RWPE2 (cell line): ENCODE measurements at regions not wholly inside any gene's neighbourhood (a gene's known extent, or its start where the extent isn't known, plus 50 kb on each side); places are given as distances from the start of the nearest gene placed in this dataset.

Source experiments
- ATAC-seq: fragments of 200-7000 bp; cut with Tn5 transposase; 3 replicates; pipeline ENCODE4 v1.9.1; 2021; ENCODE audit warnings: low read depth
- DNase-seq: peaks from one replicate; pipeline ENCODE4 v3.0.0-alpha.2; 2020; ENCODE audit warnings: low spot score
- H3K27ac ChIP-seq: fragments of 450-650 bp; 2 replicates; pipeline ENCODE4 v1.5.1; 2017; ENCODE audit warnings: mild to moderate bottlenecking; ENCODE audit not compliant: poor library complexity, severe bottlenecking
- H3K27me3 ChIP-seq: fragments of 250-450 bp; sonication (Bioruptor Pico); 2 replicates; pipeline ENCODE4 v1.5.1; 2021; ENCODE audit warnings: mild to moderate bottlenecking, moderate library complexity; ENCODE audit not compliant: insufficient read depth, poor library complexity, severe bottlenecking
- H3K36me3 ChIP-seq: fragments of 250-450 bp; sonication (Bioruptor Pico); 2 replicates; pipeline ENCODE4 v1.5.1; 2020; ENCODE audit warnings: low read depth, mild to moderate bottlenecking, moderate library complexity
- H3K4me1 ChIP-seq: fragments of 250-450 bp; sonication (Bioruptor Pico); 2 replicates; pipeline ENCODE4 v1.5.1; 2021; ENCODE audit warnings: mild to moderate bottlenecking, moderate library complexity; ENCODE audit not compliant: insufficient read depth, poor library complexity, severe bottlenecking
- H3K4me3 ChIP-seq: fragments of 250-450 bp; sonication (Bioruptor Pico); 2 replicates; pipeline ENCODE4 v1.5.1; 2021; ENCODE audit warnings: mild to moderate bottlenecking, moderate library complexity; ENCODE audit not compliant: severe bottlenecking
- H3K9me3 ChIP-seq: fragments of 250-450 bp; sonication (Bioruptor Pico); 2 replicates; pipeline ENCODE4 v1.5.1; 2021; ENCODE audit warnings: mild to moderate bottlenecking, moderate library complexity; ENCODE audit not compliant: severe bottlenecking
- TF ChIP-seq, protein P1 (sequence below): fragments of 450-650 bp; IDR thresholded peaks from one replicate; pipeline ENCODE4 v1.5.1; 2017; ENCODE audit warnings: mild to moderate bottlenecking, moderate library complexity; ENCODE audit not compliant: poor library complexity, severe bottlenecking

DNA sequence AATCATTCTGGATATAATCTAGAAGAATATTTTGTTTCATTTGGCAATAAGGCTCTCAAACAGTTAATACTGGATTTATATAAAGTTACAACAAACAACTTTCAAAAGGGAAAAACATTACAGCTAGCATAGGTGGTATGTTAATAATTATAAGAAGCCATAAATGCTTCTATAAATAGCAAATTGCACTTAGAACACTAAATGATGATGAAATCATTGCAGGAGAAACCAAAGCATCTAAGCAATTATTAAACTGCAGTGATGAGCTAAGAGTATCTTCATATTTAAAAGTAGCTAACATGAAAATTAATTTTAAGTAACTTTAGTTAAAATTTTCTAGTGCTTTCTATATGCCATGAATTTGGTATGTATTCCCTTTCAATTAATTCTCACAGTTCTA, 189.5 kb downstream of the CENPC start:
- DNase-seq (no peak), ATAC-seq (no peak)
- Histone ChIP-seq H3K4me3 (no peak overlapping the region), H3K4me1 (peaks cover 4% of the 10 kb centered on the region), H3K36me3 (no peaks in the 10 kb centered on the region), H3K9me3 (no peaks in the 10 kb centered on the region), H3K27me3 (no peaks in the 10 kb centered on the region), H3K27ac (no peak overlapping the region)
- TF ChIP-seq, protein P1, sequence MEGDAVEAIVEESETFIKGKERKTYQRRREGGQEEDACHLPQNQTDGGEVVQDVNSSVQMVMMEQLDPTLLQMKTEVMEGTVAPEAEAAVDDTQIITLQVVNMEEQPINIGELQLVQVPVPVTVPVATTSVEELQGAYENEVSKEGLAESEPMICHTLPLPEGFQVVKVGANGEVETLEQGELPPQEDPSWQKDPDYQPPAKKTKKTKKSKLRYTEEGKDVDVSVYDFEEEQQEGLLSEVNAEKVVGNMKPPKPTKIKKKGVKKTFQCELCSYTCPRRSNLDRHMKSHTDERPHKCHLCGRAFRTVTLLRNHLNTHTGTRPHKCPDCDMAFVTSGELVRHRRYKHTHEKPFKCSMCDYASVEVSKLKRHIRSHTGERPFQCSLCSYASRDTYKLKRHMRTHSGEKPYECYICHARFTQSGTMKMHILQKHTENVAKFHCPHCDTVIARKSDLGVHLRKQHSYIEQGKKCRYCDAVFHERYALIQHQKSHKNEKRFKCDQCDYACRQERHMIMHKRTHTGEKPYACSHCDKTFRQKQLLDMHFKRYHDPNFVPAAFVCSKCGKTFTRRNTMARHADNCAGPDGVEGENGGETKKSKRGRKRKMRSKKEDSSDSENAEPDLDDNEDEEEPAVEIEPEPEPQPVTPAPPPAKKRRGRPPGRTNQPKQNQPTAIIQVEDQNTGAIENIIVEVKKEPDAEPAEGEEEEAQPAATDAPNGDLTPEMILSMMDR = no peak

DNA sequence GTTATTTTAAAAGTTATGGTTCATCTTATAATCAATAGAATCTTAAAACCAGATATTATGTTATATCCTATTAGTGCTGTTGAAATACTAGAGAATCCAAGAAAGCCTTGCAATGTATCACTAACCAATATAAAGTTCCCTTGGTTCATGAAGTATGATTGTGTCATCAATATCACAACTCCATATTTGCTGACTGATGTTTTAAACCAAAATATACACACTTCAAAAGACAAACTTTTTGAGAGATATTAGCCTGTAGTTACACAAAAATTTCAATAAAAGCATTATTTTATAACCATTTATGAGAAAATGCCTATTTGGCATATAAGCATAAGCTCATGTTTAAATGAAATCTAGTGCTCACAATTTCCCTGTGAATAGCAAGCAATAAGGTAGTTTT, 198.6 kb downstream of the CENPC start:
- Histone ChIP-seq H3K4me1 (no peaks in the 10 kb centered on the region), H3K9me3 (no peaks in the 10 kb centered on the region), H3K27me3 (no peaks in the 10 kb centered on the region), H3K4me3 (no peak overlapping the region), H3K27ac (no peak overlapping the region), H3K36me3 (no peaks in the 10 kb centered on the region)
- TF ChIP-seq, protein P1 = no peak
- DNase-seq (no peak), ATAC-seq (no peak)

DNA sequence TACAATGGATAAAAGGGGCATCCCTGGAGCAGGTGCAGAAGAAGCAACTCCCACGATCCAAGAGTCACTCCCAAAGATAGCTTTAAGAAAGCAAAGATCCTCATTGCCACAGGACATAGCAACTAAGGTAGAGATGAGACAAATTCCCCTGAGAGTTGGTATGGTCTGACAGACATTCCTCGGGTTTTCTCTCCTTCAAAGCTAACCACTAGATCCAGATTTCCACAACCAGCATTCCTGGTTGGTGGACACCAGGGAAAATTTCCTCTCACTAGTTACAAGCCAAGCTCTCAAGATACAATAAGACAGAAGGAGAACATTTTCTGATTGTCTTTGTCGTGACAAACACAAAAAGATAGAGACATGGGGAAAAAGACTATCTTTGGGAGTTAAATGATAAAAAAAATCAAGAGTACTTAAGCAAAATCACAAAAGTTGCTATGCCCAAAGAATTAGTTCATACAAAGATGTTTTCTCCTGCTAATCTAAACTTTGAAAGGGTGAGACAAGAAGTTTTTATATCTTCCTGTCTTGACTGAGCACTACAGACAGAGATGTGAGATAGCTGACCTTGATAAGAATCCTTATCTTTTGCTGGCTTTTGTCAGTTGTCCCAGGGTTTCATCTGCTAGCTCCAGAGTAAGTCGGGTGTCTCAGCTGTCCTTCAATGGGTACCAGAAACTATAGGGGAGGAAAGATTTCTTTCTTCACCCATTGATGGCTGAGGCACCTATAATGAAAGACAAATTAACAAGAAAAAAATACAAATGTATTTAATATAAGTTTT, 200.5 kb downstream of the CENPC start:
- H3K27me3 ChIP-seq = no peaks in the 10 kb centered on the region
- no peak overlapping the region for H3K4me3 ChIP-seq
- no peaks in the 10 kb centered on the region for H3K9me3 ChIP-seq
- no peak for ATAC-seq
- no peaks in the 10 kb centered on the region for H3K4me1 ChIP-seq
- TF ChIP-seq, protein P1 = no peak
- no peak overlapping the region for H3K27ac ChIP-seq
- H3K36me3 ChIP-seq = no peaks in the 10 kb centered on the region
- DNase-seq = no peak

DNA sequence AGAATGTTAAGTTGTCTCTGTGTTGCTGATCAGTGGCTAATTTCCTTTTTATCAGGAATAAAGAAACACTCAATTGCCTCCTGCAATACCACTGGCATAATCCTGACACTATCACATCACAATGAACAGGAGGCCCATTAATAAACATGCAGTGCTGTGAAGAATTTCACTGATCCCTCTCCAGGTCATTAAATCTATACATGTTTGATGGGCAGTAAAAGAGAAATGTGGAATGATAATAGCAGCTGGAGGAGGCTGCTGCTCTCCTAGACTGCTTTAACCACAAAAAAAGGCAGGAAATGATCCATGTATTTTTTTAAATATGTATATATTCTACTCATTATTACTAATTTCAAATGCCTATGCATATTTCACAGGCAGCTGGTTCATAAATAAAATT, 202.1 kb downstream of the CENPC start:
- H3K4me3 ChIP-seq = no peak overlapping the region

DNA sequence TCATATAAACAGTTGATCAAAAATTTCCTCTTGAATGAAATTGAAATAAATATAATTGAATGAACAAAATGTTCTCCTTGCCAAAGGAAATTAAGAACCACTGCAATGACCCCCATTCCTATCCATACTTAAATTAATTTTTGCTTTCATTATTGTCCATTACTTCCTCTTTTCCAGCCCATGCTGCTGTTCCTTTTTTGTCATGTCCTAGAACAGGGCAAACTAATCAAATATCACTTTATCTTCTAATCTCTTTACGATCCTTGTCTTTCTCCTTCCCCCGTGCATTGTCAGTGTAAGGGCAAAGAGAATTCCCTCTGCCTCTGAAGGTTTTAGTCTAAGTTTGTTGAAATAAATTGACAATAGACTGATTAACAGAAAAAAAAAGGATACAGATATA, 203.0 kb downstream of the CENPC start:
- DNase-seq (no peak), ATAC-seq (no peak)
- H3K36me3 ChIP-seq = no peaks in the 10 kb centered on the region
- no peaks in the 10 kb centered on the region for H3K9me3 ChIP-seq
- H3K4me1 ChIP-seq = no peaks in the 10 kb centered on the region
- no peaks in the 10 kb centered on the region for H3K27me3 ChIP-seq
- H3K27ac ChIP-seq = no peak overlapping the region
- TF ChIP-seq, protein P1 = no peak
- H3K4me3 ChIP-seq = no peak overlapping the region

More for the DNA sequence above, 202.1 kb downstream of the CENPC start:
- Histone ChIP-seq H3K9me3 (no peaks in the 10 kb centered on the region), H3K4me1 (no peaks in the 10 kb centered on the region), H3K27ac (no peak overlapping the region), H3K27me3 (no peaks in the 10 kb centered on the region), H3K36me3 (no peaks in the 10 kb centered on the region)
- TF ChIP-seq, protein P1 = no peak
- ATAC-seq = no peak
- DNase-seq = no peak
